Lung (tissue), 11 donors: ENCODE measurements at regions not wholly inside any gene's neighbourhood (a gene's known extent, or its start where the extent isn't known, plus 50 kb on each side); places are given as distances from the start of the nearest gene placed in this dataset.
A peak's percentile ranks its signal among the peaks of the same experiment; 100 is the strongest.

Experiments
- ATAC-seq: fragments of 200-7000 bp; cut with Tn5 transposase; one replicate; pipeline ENCODE4 v1.9.1; 2020; ENCODE audit warnings: moderate number of reproducible peaks; ENCODE audit not compliant: insufficient read depth, low FRiP score
- DNase-seq, 3 donors: peaks; one replicate each; pipeline ENCODE4 v3.0.0-alpha.2; 2013 to 2017
- H3K27ac ChIP-seq, 2 donors: one replicate each; pipeline ENCODE4 v1.5.1; 2013; ENCODE audit warnings: mild to moderate bottlenecking in 2 of 2, moderate library complexity in 2 of 2, control low read depth in 1 of 2, inconsistent platforms in 1 of 2, low read depth in 1 of 2, low read length in 1 of 2
- H3K27me3 ChIP-seq, 3 donors: one replicate each; pipeline ENCODE4 v1.5.1; 2013; ENCODE audit warnings: low read length in 2 of 3; ENCODE audit not compliant: control insufficient read depth in 3 of 3, insufficient read depth in 3 of 3
- H3K36me3 ChIP-seq, 4 donors: one replicate each; pipeline ENCODE4 v1.5.1; 2013; ENCODE audit warnings: low read length in 4 of 4, mild to moderate bottlenecking in 1 of 4, moderate library complexity in 1 of 4; ENCODE audit not compliant: control insufficient read depth in 4 of 4, insufficient read depth in 4 of 4
- H3K4me1 ChIP-seq, 5 donors: one replicate each; pipeline ENCODE4 v1.5.1; 2013; ENCODE audit warnings: low read length in 5 of 5, mild to moderate bottlenecking in 2 of 5, moderate library complexity in 1 of 5; ENCODE audit not compliant: control insufficient read depth in 5 of 5, insufficient read depth in 5 of 5
- H3K4me3 ChIP-seq: one replicate; pipeline ENCODE4 v1.5.1; 2013; ENCODE audit warnings: mild to moderate bottlenecking, control low read depth, moderate library complexity
- H3K9ac ChIP-seq, 2 donors: one replicate each; pipeline ENCODE4 v1.5.1; 2013; ENCODE audit warnings: low read length in 2 of 2, control low read depth in 1 of 2; ENCODE audit not compliant: insufficient read depth in 1 of 2
- H3K9me3 ChIP-seq, 4 donors: one replicate each; pipeline ENCODE4 v1.5.1; 2013; ENCODE audit warnings: low read length in 3 of 4, mild to moderate bottlenecking in 1 of 4, moderate library complexity in 1 of 4; ENCODE audit not compliant: control insufficient read depth in 4 of 4, insufficient read depth in 3 of 4
- CTCF ChIP-seq: IDR thresholded peaks from 2 replicates; pipeline ENCODE4 v1.5.1; 2012; ENCODE audit warnings: mild to moderate bottlenecking; ENCODE audit errors: control extremely low read depth, extremely low read depth
- WGBS, 2 donors: extraction: QIAGEN DNeasy Blood & Tissue Kit; methylation state at CpG; one replicate each; pipeline ENCODE4 v1.1.7; 2013; 5-methylcytosine and 5-hydroxymethylcytosine counted together
- donor health status: control.
- donor health status: control.
- donor health status: Bipolar disorder and iron deficiency.
- donor health status: healthy.
- donor health status: DM: yes; HTN: yes; CAD: no.

GRCh38 chr5:75847561-75848021 is 130.4 kb upstream of the POC5 start:
- Histone ChIP-seq H3K4me3 (no peak overlapping the region), H3K36me3 (no peaks in the 10 kb centered on the region), H3K4me1 (no peaks in the 10 kb centered on the region), H3K27me3 (no peaks in the 10 kb centered on the region), H3K27ac (no peak overlapping the region), H3K9me3 (no peaks in the 10 kb centered on the region), H3K9ac (no peak overlapping the region)
- no peak for TF ChIP-seq CTCF
- 71 to 90% methylated on average over 1 of the region's 1 CpG for WGBS, 2 donors
- no peak for ATAC-seq
- DNase-seq = no peak

- ATAC-seq = no peak
These were observed 127.1 kb upstream of the POC5 start for GRCh38 chr5:75844301-75844700.

GRCh38 chr5:75843319-75843718 is 126.1 kb upstream of the POC5 start:
- 55 to 66% methylated on average over 4 of the region's 4 CpGs for WGBS, 2 donors
- Histone ChIP-seq H3K9ac (no peak overlapping the region), H3K4me3 (no peak overlapping the region), H3K27me3 (no peaks in the 10 kb centered on the region), H3K9me3 (no peaks in the 10 kb centered on the region), H3K4me1 (no peaks in the 10 kb centered on the region), H3K27ac (peak overlapping the region in 1 of 2 donors; percentile 61), H3K36me3 (no peaks in the 10 kb centered on the region)
- ATAC-seq (no peak), DNase-seq (no peak)
- TF ChIP-seq CTCF = no peak

More at GRCh38 chr5:75844301-75844700, 127.1 kb upstream of the POC5 start:
- Histone ChIP-seq H3K4me1 (no peaks in the 10 kb centered on the region), H3K36me3 (no peaks in the 10 kb centered on the region), H3K27ac (no peak overlapping the region), H3K27me3 (no peaks in the 10 kb centered on the region), H3K9ac (no peak overlapping the region), H3K9me3 (no peaks in the 10 kb centered on the region), H3K4me3 (no peak overlapping the region)
- no peak for TF ChIP-seq CTCF
- WGBS, 2 donors = 89 to 93% methylated on average over 2 of the region's 2 CpGs
- no peak for DNase-seq

GRCh38 chr5:75839547-75839946 is 122.3 kb upstream of the POC5 start:
- Histone ChIP-seq H3K4me1 (no peaks in the 10 kb centered on the region), H3K9ac (no peak overlapping the region), H3K36me3 (no peaks in the 10 kb centered on the region), H3K4me3 (no peak overlapping the region), H3K9me3 (no peaks in the 10 kb centered on the region), H3K27me3 (no peaks in the 10 kb centered on the region), H3K27ac (no peak overlapping the region)
- no peak for ATAC-seq
- no peak for TF ChIP-seq CTCF
- no peak for DNase-seq
- 92 to 97% methylated on average over 1 of the region's 1 CpG for WGBS, 2 donors
